ENCODE measurements at regions not wholly inside any gene's neighbourhood (a gene's known extent, or its start where the extent isn't known, plus 50 kb on each side); places are given as distances from the start of the nearest gene placed in this dataset.

DNA sequence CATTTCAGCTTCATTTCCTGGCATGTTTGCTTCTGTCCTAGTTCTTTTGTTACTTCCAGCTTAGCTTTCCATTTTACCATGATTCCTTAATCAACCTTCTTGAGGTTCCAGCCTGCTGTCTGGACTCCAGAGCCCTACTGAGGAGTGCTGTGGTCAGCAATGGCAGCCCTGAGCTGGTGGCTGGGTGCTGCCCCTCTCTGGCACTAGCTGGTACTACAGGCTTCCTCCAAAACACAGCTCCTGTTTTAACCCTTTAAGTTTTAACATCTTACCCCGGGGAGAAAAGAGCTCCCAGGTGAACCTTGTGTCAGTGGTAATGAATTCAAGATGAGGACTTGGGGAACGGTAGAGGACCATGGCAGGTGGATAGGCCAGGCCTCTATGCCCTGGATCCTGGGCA lies 395.5 kb downstream of the TMEM114 start:
- DNase-seq (ENCODE audit: low read depth) = no peak
- TF ChIP-seq, protein P1, sequence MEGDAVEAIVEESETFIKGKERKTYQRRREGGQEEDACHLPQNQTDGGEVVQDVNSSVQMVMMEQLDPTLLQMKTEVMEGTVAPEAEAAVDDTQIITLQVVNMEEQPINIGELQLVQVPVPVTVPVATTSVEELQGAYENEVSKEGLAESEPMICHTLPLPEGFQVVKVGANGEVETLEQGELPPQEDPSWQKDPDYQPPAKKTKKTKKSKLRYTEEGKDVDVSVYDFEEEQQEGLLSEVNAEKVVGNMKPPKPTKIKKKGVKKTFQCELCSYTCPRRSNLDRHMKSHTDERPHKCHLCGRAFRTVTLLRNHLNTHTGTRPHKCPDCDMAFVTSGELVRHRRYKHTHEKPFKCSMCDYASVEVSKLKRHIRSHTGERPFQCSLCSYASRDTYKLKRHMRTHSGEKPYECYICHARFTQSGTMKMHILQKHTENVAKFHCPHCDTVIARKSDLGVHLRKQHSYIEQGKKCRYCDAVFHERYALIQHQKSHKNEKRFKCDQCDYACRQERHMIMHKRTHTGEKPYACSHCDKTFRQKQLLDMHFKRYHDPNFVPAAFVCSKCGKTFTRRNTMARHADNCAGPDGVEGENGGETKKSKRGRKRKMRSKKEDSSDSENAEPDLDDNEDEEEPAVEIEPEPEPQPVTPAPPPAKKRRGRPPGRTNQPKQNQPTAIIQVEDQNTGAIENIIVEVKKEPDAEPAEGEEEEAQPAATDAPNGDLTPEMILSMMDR (conservative IDR thresholded peaks at IDR 0.05; ENCODE audit: low read depth, low read length) = peak; percentile 17
- H3K4me3 ChIP-seq (ENCODE audit: low read depth, low read length) = no peak overlapping the region

GRCh38 chr16:8188841-8189240 lies 401.5 kb downstream of the TMEM114 start:
- TF ChIP-seq, protein P1 (conservative IDR thresholded peaks at IDR 0.05; ENCODE audit: low read depth, low read length) = no peak

GRCh38 chr16:8187782-8188372 lies 402.4 kb downstream of the TMEM114 start:
- TF ChIP-seq, protein P1 (conservative IDR thresholded peaks at IDR 0.05; ENCODE audit: low read depth, low read length) = no peak
- H3K4me3 ChIP-seq (ENCODE audit: low read depth, low read length) = no peak overlapping the region
- no peak for DNase-seq (ENCODE audit: low read depth)

More at GRCh38 chr16:8188841-8189240, 401.5 kb downstream of the TMEM114 start:
- no peak for DNase-seq (ENCODE audit: low read depth)
- H3K4me3 ChIP-seq (ENCODE audit: low read depth, low read length) = no peak overlapping the region

DNA sequence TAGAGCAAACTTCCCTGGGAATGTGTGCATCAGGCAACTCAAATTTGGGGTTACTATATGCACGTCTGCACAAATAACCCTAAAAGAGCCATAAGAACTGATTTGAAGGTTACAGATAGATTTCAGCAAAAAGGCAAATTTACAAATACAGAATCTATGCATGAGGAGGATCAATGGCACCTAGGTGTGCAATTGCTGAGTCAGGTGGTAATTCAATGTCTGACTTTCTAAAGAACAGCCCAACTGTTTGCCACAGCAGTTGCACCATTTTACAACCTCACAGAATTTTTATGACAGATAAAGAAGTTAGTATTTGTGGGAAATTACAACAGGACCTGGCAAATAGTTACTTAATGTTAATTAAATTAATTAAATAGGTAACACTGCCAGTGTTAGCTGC lies 405.5 kb downstream of the TMEM114 start:
- TF ChIP-seq, protein P1 (conservative IDR thresholded peaks at IDR 0.05; ENCODE audit: low read depth, low read length) = no peak
- no peak for DNase-seq (ENCODE audit: low read depth)
- no peak overlapping the region for H3K4me3 ChIP-seq (ENCODE audit: low read depth, low read length)

DNA sequence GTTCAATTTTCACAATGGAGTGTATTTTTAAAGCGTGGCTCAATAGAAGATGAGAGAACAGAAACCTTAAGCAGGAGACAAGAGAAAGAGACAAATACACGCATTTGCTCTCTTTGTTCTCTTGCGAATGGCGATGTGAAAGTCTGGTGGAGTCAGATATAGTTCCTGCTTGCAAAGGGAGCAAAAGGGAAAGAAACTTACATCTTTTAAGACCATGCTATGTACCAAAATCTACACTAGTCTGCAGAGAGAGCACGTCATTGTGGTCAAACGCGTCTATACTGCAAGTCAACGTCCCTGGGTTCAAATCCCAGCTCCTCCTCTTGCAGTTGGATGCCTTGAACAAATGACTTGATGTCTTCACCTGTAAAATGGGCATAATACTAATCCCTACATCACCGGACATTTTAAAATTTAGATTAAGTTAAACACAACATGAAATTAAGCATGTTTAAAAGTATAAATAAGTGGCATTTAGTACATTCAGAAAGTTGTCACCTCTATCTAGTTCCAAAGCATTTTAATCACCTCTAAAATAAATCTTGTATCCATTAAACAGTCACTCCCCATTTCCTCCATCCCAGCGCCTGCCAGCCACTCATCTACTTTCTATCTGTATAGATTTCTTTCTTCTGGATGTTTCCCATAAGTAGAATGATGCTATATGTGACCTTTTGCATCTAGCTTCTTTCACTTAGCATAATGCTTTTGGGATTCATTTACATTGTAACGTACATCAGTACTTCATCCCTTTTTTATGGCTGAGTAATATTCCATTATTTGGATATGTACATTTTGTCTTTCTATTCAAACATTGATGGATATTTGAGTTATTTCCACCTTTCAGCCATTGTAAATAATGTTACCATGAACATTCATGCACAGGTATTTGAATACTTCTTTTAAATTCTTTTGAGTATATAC lies 406.9 kb downstream of the TMEM114 start:
- DNase-seq (ENCODE audit: low read depth) = no peak
- H3K4me3 ChIP-seq (ENCODE audit: low read depth, low read length) = no peak overlapping the region
- TF ChIP-seq, protein P1 (conservative IDR thresholded peaks at IDR 0.05; ENCODE audit: low read depth, low read length) = no peak

GRCh38 chr16:8182761-8183160 lies 407.6 kb downstream of the TMEM114 start:
- DNase-seq (ENCODE audit: low read depth) = no peak
- TF ChIP-seq, protein P1 (conservative IDR thresholded peaks at IDR 0.05; ENCODE audit: low read depth, low read length) = no peak
- H3K4me3 ChIP-seq (ENCODE audit: low read depth, low read length) = no peak overlapping the region

Measured in epithelial cell of proximal tubule (primary cell).